ENCODE measurements at regions not wholly inside any gene's neighbourhood (a gene's known extent, or its start where the extent isn't known, plus 50 kb on each side); places are given as distances from the start of the nearest gene placed in this dataset.

DNA sequence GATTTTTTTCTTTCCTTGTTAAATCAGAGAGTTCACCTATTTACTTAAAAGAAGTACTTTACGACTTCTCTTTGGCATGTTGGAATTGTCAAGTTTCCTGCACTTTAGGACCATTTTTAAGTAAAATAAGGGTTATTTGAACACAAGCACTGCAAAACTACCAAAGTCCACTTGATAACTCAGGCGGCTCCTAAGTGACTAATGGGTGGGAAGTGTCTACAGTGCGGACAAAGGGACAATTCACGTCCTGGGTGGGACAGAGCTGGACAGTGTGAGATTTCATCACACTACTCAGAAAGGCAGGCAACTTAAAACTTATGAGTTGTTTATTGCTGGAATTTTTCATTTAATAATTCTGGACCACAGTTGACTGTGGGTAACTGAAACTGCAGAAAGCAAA, 590.2 kb upstream of the UBE2E2 start:
- Mint-ChIP-seq H3K27ac (no peak overlapping the region), H3K36me3 (no peaks in the 10 kb centered on the region), H3K9me3 (peaks cover 16% of the 10 kb centered on the region), H3K4me1 (no peaks in the 10 kb centered on the region), H3K4me3 (no peak overlapping the region)
- ATAC-seq, result no peak
- DNase-seq (ENCODE audit: low spot score in 2 of 2), result no peak

DNA sequence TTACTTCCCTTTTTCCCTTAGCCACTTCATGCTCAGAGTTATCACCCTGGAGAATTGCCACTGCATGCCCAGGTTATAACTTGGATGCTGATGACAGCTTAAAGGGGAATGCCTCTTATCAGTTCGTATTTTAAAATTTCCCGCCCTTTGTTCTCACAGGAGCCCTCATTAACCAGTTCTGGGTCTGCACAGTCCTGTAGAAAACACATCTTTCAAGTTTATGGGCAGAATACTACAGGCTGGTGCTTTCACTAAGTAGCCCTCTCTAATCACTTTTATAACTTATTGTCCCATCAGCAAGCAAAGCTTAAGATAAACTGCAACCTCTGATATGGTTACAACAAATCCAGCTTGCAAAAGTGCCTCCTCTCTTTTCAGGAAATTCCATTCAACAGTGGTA, 587.3 kb upstream of the UBE2E2 start:
- no peak overlapping the region for H3K27ac Mint-ChIP-seq
- no peak for DNase-seq (ENCODE audit: low spot score in 2 of 2)
- peaks cover 11% of the 10 kb centered on the region for H3K9me3 Mint-ChIP-seq
- H3K4me3 Mint-ChIP-seq, result no peak overlapping the region
- H3K36me3 Mint-ChIP-seq, result no peaks in the 10 kb centered on the region
- H3K4me1 Mint-ChIP-seq, result no peaks in the 10 kb centered on the region
- no peak for ATAC-seq

DNA sequence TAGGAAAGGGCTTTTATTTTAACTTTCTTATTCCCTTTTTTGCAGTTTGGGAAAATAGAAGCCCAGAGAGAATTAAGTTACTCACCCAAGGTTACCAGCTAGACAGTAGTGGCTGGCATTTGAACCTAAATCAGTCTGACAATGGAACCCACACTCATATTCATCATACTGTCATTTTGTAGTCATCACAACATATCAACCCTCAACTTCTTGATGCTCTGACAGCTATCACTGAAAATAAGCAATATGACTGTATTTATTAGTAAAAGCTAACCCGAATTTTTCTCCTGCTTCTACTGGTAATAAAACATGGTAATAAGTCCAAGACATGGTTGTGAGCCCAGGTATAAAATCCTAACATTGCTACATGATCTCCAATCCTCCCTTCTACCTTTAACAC, 585.8 kb upstream of the UBE2E2 start:
- H3K4me3 Mint-ChIP-seq, result no peak overlapping the region
- H3K4me1 Mint-ChIP-seq, result no peaks in the 10 kb centered on the region
- H3K27ac Mint-ChIP-seq, result no peak overlapping the region
- no peaks in the 10 kb centered on the region for H3K36me3 Mint-ChIP-seq
- no peak for ATAC-seq
- DNase-seq (ENCODE audit: low spot score in 2 of 2), result no peak
- peaks cover 15% of the 10 kb centered on the region for H3K9me3 Mint-ChIP-seq

DNA sequence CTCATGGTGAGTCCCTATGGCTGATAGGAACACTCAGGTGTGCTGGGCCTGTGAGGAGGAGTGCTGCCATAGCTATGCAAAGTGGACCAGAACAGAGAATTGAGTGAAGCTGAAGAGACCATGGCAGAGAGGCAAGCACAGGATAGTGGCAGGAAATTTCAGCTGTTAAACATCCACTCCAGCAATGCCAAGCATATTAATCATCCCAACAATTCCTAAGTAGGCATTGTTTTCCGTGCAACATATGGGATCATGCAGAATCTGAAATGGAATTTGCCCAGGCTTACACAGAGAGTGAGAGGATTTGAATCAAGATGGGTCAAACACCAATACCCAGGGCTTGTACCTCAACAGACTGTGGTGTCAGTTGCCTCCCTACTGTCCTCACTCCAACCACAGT, 582.6 kb upstream of the UBE2E2 start:
- Mint-ChIP-seq H3K36me3 (no peaks in the 10 kb centered on the region), H3K4me3 (no peak overlapping the region), H3K9me3 (peaks cover 15% of the 10 kb centered on the region), H3K4me1 (no peaks in the 10 kb centered on the region), H3K27ac (no peak overlapping the region)
- DNase-seq (ENCODE audit: low spot score in 2 of 2), result no peak
- ATAC-seq, result no peak

DNA sequence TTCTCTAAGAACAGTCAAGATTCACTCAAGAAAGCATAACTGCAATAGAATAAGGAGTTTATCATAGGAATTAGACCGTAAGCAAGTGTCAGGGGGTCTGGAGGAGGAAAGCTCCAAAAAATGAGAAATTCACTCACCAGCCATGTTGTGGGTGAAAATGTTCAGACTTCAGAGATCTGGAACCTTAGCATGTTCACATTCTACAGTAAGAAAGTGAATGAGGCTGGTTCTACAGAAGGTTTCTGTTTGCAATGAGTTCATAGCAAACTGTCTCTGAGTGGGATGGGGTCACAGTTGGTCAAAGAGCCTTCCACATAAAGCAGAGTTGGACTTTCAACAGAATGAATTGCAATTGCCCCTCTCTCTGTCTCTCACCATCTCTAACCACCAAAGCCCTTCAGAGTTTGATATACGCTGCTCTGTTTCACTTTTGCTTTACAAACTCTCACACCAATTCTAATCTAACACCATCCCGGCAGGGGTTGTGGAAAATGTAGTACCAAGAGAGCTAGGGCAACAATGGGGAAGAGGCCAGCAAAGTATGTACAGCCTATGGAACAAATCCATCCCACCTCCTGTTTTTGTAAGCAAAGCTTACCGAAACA, 581.8 kb upstream of the UBE2E2 start:
- peaks cover 20% of the 10 kb centered on the region for H3K9me3 Mint-ChIP-seq
- H3K27ac Mint-ChIP-seq, result no peak overlapping the region
- no peaks in the 10 kb centered on the region for H3K36me3 Mint-ChIP-seq
- no peak overlapping the region for H3K4me3 Mint-ChIP-seq
- ATAC-seq (no peak), DNase-seq (ENCODE audit: low spot score in 2 of 2) (no peak)
- H3K4me1 Mint-ChIP-seq, result no peaks in the 10 kb centered on the region

DNA sequence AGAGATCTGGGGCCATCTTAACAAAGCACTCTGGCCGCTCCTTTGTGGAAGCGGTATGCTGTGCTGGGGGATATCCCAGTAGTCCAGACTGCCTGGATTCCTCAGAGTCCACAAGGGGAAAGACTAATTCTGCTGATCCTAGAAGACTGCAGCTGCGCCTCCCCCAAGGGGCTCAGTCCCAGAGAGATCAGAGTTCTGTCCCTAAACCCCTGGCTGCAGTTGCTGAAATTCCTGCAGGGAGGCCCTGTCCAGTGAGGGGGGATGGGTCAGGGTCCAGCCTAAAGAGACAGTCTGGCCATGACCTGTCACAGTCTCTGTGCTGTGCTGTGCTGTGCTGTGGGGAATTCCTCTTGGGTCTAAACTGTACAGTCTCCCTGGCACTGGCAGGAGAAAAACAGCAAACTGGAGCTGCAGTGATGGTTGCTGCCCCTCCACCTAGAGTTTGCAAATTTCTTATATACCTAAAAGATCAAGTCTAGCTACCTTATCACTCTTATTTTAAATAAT, 575.1 kb upstream of the UBE2E2 start:
- no peaks in the 10 kb centered on the region for H3K4me1 Mint-ChIP-seq
- no peak overlapping the region for H3K4me3 Mint-ChIP-seq
- H3K9me3 Mint-ChIP-seq, result peaks cover 15% of the 10 kb centered on the region
- ATAC-seq (no peak), DNase-seq (ENCODE audit: low spot score in 2 of 2) (no peak)
- H3K27ac Mint-ChIP-seq, result no peak overlapping the region
- H3K36me3 Mint-ChIP-seq, result no peaks in the 10 kb centered on the region

DNA sequence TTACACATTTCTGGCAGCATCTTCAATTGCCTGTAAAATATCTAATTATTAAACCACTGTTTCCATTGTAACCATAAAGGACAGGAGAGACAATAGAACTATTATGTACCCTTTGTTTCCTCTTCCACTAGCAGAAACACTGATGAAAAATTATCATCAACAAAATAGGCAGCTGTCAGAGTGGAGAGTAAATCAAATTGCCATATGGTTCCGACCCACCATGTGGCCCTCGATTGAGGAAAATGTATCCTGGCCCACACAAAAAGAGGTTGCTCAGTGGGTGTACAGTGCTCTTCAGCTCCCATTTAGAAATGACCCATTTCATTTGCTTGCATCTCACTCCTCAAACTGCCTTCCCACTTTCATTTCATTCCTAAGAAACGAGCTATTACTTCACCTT, 570.6 kb upstream of the UBE2E2 start:
- H3K4me3 Mint-ChIP-seq, result no peak overlapping the region
- no peak overlapping the region for H3K27ac Mint-ChIP-seq
- peaks cover 10% of the 10 kb centered on the region for H3K9me3 Mint-ChIP-seq
- DNase-seq (ENCODE audit: low spot score in 2 of 2) (no peak), ATAC-seq (no peak)
- H3K4me1 Mint-ChIP-seq, result no peaks in the 10 kb centered on the region
- no peaks in the 10 kb centered on the region for H3K36me3 Mint-ChIP-seq

DNA sequence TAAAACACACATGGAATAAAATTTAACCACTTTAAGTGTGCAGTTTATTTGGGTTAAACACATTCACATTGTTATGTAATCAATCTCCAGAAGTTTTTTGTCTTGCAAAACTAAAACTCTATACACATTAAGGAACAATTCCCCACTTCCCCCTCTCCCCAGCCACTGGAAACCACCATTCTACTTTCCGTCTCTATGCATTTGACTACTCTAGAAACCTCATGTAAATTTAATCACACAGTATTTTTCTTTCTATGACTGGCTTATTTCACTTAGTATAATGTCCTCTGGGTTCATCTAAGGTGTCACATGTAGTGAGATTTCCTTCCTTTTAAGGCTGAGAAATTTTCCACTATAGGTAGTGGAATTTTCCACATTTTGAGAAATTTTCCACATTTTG, 568.7 kb upstream of the UBE2E2 start:
- Mint-ChIP-seq H3K4me1 (no peaks in the 10 kb centered on the region), H3K36me3 (no peaks in the 10 kb centered on the region), H3K4me3 (no peak overlapping the region), H3K9me3 (peaks cover 14% of the 10 kb centered on the region), H3K27ac (no peak overlapping the region)
- ATAC-seq (no peak), DNase-seq (ENCODE audit: low spot score in 2 of 2) (no peak)

DNA sequence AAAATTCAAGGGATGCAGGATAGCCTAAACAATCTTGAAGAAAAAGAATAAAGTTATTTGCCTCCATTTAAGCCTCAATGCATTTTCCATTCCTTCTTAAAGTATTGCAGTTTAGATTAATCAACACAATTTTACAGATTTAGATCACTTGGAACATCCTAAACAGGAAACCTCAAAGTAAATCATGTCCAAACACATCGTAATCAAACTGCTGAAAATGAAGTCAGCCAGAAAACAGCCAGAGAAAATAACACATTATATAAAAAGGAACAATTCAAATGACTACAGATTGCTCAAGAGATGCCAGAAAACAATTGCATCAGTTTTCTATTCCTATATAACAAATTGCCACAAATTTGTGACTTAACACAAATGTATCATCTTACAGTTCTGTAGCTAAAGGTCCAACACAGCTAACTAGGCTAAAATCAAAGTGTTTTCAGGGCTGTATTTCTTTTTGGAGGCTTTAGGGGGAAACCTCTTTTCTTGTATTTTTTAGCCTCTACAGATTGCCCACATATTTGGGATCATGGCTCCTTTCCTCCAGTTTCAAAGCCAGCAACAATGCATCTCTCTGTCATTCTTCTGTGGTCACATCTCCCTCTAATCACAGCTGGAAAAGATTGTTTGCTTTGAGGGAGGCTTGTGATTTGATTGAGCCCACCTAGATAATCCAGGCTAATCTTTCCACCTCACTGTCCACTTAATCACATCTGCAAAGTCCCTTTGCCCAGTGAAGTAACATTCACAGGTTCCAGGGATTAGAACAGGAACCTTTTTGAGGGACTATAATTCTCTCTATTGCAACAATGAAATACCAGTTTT, 543.3 kb upstream of the UBE2E2 start:
- Mint-ChIP-seq H3K9me3 (peaks cover 7% of the 10 kb centered on the region), H3K27ac (no peak overlapping the region), H3K36me3 (no peaks in the 10 kb centered on the region), H3K4me1 (no peaks in the 10 kb centered on the region), H3K4me3 (no peak overlapping the region)
- ATAC-seq (no peak), DNase-seq (ENCODE audit: low spot score in 2 of 2) (no peak)

DNA sequence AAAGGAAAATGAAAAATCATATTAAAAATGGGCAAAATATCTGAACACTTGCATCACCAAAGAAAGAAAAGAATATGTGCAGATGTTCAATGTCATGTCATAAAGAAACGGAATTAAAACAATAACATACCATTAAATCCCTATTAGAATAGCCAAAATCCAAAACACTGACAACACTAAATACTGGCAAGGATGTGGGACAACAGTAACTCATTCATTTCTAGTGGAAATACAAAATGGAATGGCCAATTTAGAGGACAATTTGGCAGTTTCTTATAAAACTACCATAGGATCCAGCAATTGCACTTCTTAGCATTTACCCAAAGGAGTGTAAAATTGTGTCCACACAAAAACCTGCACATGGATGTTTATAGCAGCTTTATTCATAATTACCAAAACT, 542.5 kb upstream of the UBE2E2 start:
- no peak overlapping the region for H3K4me3 Mint-ChIP-seq

DNA sequence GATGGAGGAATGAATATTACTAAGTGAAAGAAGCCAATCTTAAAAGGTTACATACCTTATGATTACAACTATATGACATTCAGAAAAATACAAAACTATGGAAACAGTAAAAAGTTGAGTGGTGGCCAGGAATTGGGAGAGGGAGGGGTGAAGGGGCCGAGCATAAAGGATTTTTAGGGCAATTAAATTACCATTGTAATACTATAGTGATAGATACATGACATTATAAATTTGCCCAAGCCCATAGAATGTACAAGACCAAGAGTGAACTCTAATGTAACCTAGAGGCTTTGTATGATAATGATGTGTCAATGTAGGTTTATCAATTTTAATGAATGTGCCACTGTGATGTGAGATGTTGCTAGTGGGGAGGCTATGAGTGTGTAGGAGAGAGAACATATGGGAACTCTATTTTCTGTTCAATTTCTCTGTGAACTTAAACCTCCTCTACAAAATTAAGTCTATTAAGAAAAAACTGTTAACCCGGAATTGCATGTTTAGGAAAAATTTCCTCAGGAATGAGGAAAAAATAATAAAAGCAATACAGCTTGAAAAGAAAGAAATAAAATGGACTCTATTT, 541.9 kb upstream of the UBE2E2 start:
- H3K36me3 Mint-ChIP-seq, result no peaks in the 10 kb centered on the region
- peaks cover 6% of the 10 kb centered on the region for H3K9me3 Mint-ChIP-seq
- no peaks in the 10 kb centered on the region for H3K4me1 Mint-ChIP-seq
- ATAC-seq (no peak), DNase-seq (ENCODE audit: low spot score in 2 of 2) (no peak)
- H3K4me3 Mint-ChIP-seq, result no peak overlapping the region
- H3K27ac Mint-ChIP-seq, result no peak overlapping the region

More for the DNA sequence above, 542.5 kb upstream of the UBE2E2 start:
- peaks cover 3% of the 10 kb centered on the region for H3K9me3 Mint-ChIP-seq
- no peaks in the 10 kb centered on the region for H3K36me3 Mint-ChIP-seq
- no peak for DNase-seq (ENCODE audit: low spot score in 2 of 2)
- H3K27ac Mint-ChIP-seq, result no peak overlapping the region
- ATAC-seq, result no peak
- H3K4me1 Mint-ChIP-seq, result no peaks in the 10 kb centered on the region

DNA sequence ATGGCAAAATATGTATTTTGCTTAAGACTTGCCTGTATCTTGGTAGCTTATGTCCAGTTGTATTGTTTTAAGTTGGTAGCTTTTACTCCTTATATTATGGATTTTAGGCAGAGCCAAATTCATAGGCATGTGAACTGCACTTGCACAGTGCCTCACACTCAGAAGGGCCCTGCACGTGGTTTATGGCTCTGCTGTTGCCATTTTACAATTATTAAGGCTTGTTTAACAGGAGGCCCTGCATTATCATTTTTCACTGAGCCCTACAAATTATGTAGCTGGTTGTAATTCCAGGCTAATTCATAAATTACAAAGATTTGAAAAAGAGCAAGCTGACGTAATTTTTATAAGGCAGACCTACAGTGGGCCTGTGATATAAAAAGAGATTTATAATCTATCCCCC, 537.6 kb upstream of the UBE2E2 start:
- no peak overlapping the region for H3K27ac Mint-ChIP-seq
- H3K4me1 Mint-ChIP-seq, result no peaks in the 10 kb centered on the region
- no peak overlapping the region for H3K4me3 Mint-ChIP-seq

DNA sequence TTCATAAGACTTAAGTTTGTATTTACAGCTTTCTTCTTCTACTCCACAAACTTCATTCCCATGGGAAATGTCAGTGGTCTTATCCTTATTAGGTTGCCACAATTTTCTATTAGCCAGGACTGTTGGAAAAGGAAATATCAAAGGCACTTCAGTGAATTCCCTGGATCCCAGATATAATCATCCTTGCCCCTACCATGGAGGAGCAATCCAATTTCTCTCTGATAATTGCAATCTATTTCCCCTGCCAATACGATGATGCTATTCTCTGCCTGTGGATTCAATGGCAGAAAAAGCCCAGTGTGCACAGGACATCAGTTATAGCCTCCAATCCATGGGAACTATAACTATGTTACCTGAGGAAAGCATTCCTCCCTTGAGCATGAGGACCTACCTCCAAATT, 536.4 kb upstream of the UBE2E2 start:
- Mint-ChIP-seq H3K27ac (no peak overlapping the region), H3K4me3 (no peak overlapping the region), H3K4me1 (no peaks in the 10 kb centered on the region), H3K9me3 (peaks cover 10% of the 10 kb centered on the region), H3K36me3 (no peaks in the 10 kb centered on the region)
- ATAC-seq (no peak), DNase-seq (ENCODE audit: low spot score in 2 of 2) (no peak)

More for the DNA sequence above, 537.6 kb upstream of the UBE2E2 start:
- peaks cover 5% of the 10 kb centered on the region for H3K9me3 Mint-ChIP-seq
- ATAC-seq (no peak), DNase-seq (ENCODE audit: low spot score in 2 of 2) (no peak)
- no peaks in the 10 kb centered on the region for H3K36me3 Mint-ChIP-seq

DNA sequence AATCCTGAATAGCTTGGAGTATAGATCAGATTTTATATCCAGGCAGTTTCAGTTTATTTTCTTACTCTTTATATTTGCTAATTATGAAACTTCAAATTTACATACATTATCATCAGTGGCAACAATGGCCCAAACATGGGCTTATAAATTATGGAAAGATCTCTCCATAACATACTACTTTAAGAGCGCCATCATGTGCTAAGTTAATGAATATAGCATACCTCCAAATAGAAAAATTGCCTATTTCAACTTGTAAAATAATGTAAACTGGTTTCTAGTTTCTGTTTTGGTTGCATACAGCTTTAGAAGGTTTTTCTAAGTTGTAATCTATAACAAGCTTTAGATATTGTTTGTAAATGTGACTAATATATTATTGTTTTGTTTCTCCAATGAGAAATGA, 531.3 kb upstream of the UBE2E2 start:
- no peaks in the 10 kb centered on the region for H3K4me1 Mint-ChIP-seq
- ATAC-seq, result no peak
- DNase-seq (ENCODE audit: low spot score in 2 of 2), result no peak
- H3K36me3 Mint-ChIP-seq, result no peaks in the 10 kb centered on the region
- no peak overlapping the region for H3K4me3 Mint-ChIP-seq
- H3K9me3 Mint-ChIP-seq, result peaks cover 21% of the 10 kb centered on the region
- H3K27ac Mint-ChIP-seq, result no peak overlapping the region

DNA sequence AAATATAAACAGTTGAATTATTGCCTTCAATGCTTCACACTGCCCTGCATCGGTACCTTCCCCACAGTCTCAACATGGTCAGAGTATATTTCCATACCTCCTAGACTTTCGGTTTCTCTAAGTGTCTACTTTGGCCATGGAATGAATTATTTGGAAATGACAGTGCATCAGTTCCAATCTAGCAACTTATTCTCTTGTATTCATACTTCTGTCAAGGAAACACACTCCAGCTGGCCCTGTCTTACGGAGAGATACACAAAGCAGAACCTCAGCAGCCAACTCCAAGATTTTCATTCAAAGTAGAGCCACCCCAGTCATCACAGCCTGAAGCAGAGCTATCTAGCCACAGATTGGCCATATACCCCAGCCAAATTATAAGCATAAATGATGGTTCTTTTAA, 518.4 kb upstream of the UBE2E2 start:
- Mint-ChIP-seq H3K27ac (no peak overlapping the region), H3K36me3 (no peaks in the 10 kb centered on the region), H3K4me3 (no peak overlapping the region), H3K9me3 (peaks cover 24% of the 10 kb centered on the region), H3K4me1 (no peaks in the 10 kb centered on the region)
- ATAC-seq (no peak), DNase-seq (ENCODE audit: low spot score in 2 of 2) (no peak)

DNA sequence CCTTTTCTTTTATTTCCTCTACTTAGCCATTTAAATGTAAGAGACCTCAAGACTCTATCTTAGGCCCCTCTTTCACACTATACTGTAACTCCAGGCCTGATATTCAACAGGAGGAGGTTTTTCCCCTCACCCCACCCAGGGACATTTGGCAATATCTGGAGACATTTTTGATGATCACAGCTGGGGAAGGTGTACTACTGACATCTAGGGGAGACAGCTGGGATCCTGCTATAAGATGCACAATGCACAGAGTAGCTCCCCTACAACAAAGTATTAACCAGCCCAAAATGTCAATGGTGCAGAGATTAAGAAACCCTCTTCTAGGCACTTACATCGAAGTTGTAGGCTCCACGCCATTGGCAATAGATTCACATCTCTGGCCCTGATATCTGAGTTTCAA, 517.5 kb upstream of the UBE2E2 start:
- no peaks in the 10 kb centered on the region for H3K4me1 Mint-ChIP-seq
- no peak for DNase-seq (ENCODE audit: low spot score in 2 of 2)
- H3K4me3 Mint-ChIP-seq, result no peak overlapping the region
- ATAC-seq, result no peak
- H3K9me3 Mint-ChIP-seq, result peaks cover 20% of the 10 kb centered on the region
- no peaks in the 10 kb centered on the region for H3K36me3 Mint-ChIP-seq
- no peak overlapping the region for H3K27ac Mint-ChIP-seq
